GM23338 (cell line): ENCODE measurements at regions not wholly inside any gene's neighbourhood (a gene's known extent, or its start where the extent isn't known, plus 50 kb on each side); places are given as distances from the start of the nearest gene placed in this dataset.

Experiments used
- ATAC-seq: fragments of 200-7000 bp; cut with Tn5 transposase; 3 replicates; pipeline ENCODE4 v1.9.1; 2020
- DNase-seq: peaks from one replicate; pipeline ENCODE4 v3.0.0-alpha.2; 2015; ENCODE audit warnings: low spot score
- H2AFZ ChIP-seq: fragments of 200-600 bp; sonication (generic); 2 replicates; pipeline ENCODE4 v1.8.0; 2016; ENCODE audit warnings: antibody characterized with exemption, mild to moderate bottlenecking, moderate library complexity
- H3F3A ChIP-seq: fragments of 200-600 bp; sonication (generic); replicated peaks from 2 replicates; pipeline ENCODE4 v1.8.0; 2017; ENCODE audit warnings: antibody characterized with exemption, mixed run types, low read depth
- H3K27ac ChIP-seq: fragments of 200-600 bp; sonication (generic); 2 replicates; pipeline ENCODE4 v1.6.1; 2016; ENCODE audit warnings: low read depth
- H3K27me3 ChIP-seq: fragments of 200-600 bp; sonication (generic); 2 replicates; pipeline ENCODE4 v1.8.0; 2016; ENCODE audit warnings: mild to moderate bottlenecking, mixed run types, moderate library complexity; ENCODE audit not compliant: insufficient read depth
- H3K36me3 ChIP-seq: fragments of 200-600 bp; sonication (generic); 2 replicates; pipeline ENCODE4 v1.8.0; 2016; ENCODE audit warnings: mild to moderate bottlenecking; ENCODE audit not compliant: insufficient read depth
- H3K4me1 ChIP-seq: fragments of 200-600 bp; sonication (generic); 2 replicates; pipeline ENCODE4 v1.8.0; 2016; ENCODE audit warnings: mild to moderate bottlenecking, moderate library complexity; ENCODE audit not compliant: insufficient read depth
- H3K4me2 ChIP-seq: fragments of 200-600 bp; sonication (generic); 2 replicates; pipeline ENCODE4 v1.7.1; 2017; ENCODE audit warnings: mixed run types
- H3K4me3 ChIP-seq: fragments of 200-600 bp; sonication (generic); 2 replicates; pipeline ENCODE4 v1.6.1; 2016; ENCODE audit warnings: mixed run types
- H3K79me2 ChIP-seq: fragments of 200-600 bp; sonication (generic); replicated peaks from 2 replicates; pipeline ENCODE4 v1.8.0; 2017; ENCODE audit warnings: mild to moderate bottlenecking; ENCODE audit not compliant: insufficient read depth
- H3K9me2 ChIP-seq: fragments of 200-600 bp; sonication (generic); 2 replicates; pipeline ENCODE4 v1.8.0; 2017; ENCODE audit not compliant: insufficient read depth
- H4K20me1 ChIP-seq: fragments of 200-600 bp; sonication (generic); replicated peaks from 2 replicates; pipeline ENCODE4 v1.8.0; 2017; ENCODE audit warnings: mild to moderate bottlenecking; ENCODE audit not compliant: insufficient read depth
- H3K27ac Mint-ChIP-seq: 2 replicates; pipeline ENCODE4 v1.8.0; 2020; ENCODE audit warnings: inconsistent platforms, mild to moderate bottlenecking, moderate library complexity, mixed read lengths
- H3K27me3 Mint-ChIP-seq: 3 replicates; pipeline ENCODE4 v1.8.0; 2022; ENCODE audit warnings: low read depth, mild to moderate bottlenecking, moderate library complexity, mixed read lengths, inconsistent platforms; ENCODE audit not compliant: insufficient read depth, poor library complexity
- H3K36me3 Mint-ChIP-seq: 3 replicates; pipeline ENCODE4 v1.8.0; 2021; ENCODE audit warnings: low read depth, mild to moderate bottlenecking, inconsistent platforms, moderate library complexity, mixed read lengths
- H3K4me1 Mint-ChIP-seq: 3 replicates; pipeline ENCODE4 v1.8.0; 2020; ENCODE audit warnings: mild to moderate bottlenecking, inconsistent platforms, mixed read lengths
- H3K4me3 Mint-ChIP-seq: 3 replicates; pipeline ENCODE4 v1.8.0; 2021; ENCODE audit warnings: moderate library complexity, mild to moderate bottlenecking, inconsistent platforms, mixed read lengths
- H3K9me3 Mint-ChIP-seq: 3 replicates; pipeline ENCODE4 v1.8.0; 2020; ENCODE audit warnings: moderate library complexity, mild to moderate bottlenecking, inconsistent platforms, mixed read lengths
- CREB1 ChIP-seq: fragments of 250-450 bp; sonication (Bioruptor Pico); IDR thresholded peaks from 2 replicates; pipeline ENCODE4 v1.5.0; 2020; ENCODE audit warnings: low read depth, mild to moderate bottlenecking, moderate library complexity
- CTCF ChIP-seq, 2 experiments: fragments of 200-600 bp in 1 of 2; sonication (generic) in 1 of 2; conservative IDR thresholded peaks; 2 replicates each; pipeline versions ENCODE4 v1.5.1 to v1.6.1; 2016 to 2017; ENCODE audit warnings: antibody characterized with exemption in 2 of 2, low read depth in 2 of 2, mild to moderate bottlenecking in 2 of 2, moderate library complexity in 1 of 2
- ETS1 ChIP-seq: IDR thresholded peaks from 2 replicates; pipeline ENCODE4 v1.6.1; 2016; ENCODE audit warnings: antibody characterized with exemption
- EZH2 ChIP-seq: fragments of 200-600 bp; sonication (generic); IDR thresholded peaks from one replicate; pipeline ENCODE4 v1.8.0; 2017; ENCODE audit warnings: antibody characterized with exemption, mild to moderate bottlenecking, low read depth; ENCODE audit not compliant: unreplicated experiment
- EZH2phosphoT487 ChIP-seq: fragments of 200-600 bp; sonication (generic); IDR thresholded peaks from one replicate; pipeline ENCODE4 v1.8.1; 2018; ENCODE audit warnings: antibody characterized with exemption; ENCODE audit not compliant: unreplicated experiment
- JUNB ChIP-seq: IDR thresholded peaks from one replicate; pipeline ENCODE4 v1.6.1; 2016; ENCODE audit warnings: antibody characterized with exemption; ENCODE audit not compliant: unreplicated experiment
- NANOG ChIP-seq: IDR thresholded peaks from 2 replicates; pipeline ENCODE4 v1.6.1; 2016; ENCODE audit warnings: antibody characterized with exemption, borderline replicate concordance
- POLR2AphosphoS5 ChIP-seq: IDR thresholded peaks from 2 replicates; pipeline ENCODE4 v1.6.1; 2016; ENCODE audit warnings: antibody characterized with exemption, low read depth
- REST ChIP-seq: IDR thresholded peaks from one replicate; pipeline ENCODE4 v1.6.1; 2018; ENCODE audit warnings: antibody characterized with exemption; ENCODE audit not compliant: unreplicated experiment
- STAT1 ChIP-seq: IDR thresholded peaks from one replicate; pipeline ENCODE4 v1.6.1; 2016; ENCODE audit warnings: antibody characterized with exemption; ENCODE audit not compliant: unreplicated experiment
- ZNF114 ChIP-seq: fragments of 250-450 bp; sonication (Bioruptor Pico); IDR thresholded peaks from 2 replicates; pipeline ENCODE4 v1.5.0; 2020; ENCODE audit warnings: mild to moderate bottlenecking, moderate library complexity
- ZNF331 ChIP-seq: fragments of 250-450 bp; sonication (Bioruptor Pico); IDR thresholded peaks from 2 replicates; pipeline ENCODE4 v1.5.0; 2020; ENCODE audit warnings: low read depth, mild to moderate bottlenecking, moderate library complexity
- ZNF462 ChIP-seq: fragments of 250-450 bp; sonication (Bioruptor Pico); IDR thresholded peaks from 2 replicates; pipeline ENCODE4 v1.5.0; 2020; ENCODE audit warnings: mild to moderate bottlenecking, moderate library complexity

- TF ChIP-seq EZH2phosphoT487 (no peak), ETS1 (no peak), ZNF331 (CRISPR knock-in tag) (no peak)
Observed at GRCh38 chr7:24494832-24495231, 78.4 kb upstream of the PALS2 start (continued).

- Histone ChIP-seq H3K79me2 (no peaks in the 10 kb centered on the region), H4K20me1 (no peaks in the 10 kb centered on the region), H3K9me2 (0 out of 2 replicates have a peak, but pooled peaks cover 9% of the 10 kb centered on the region), H3K27ac (no peak overlapping the region), H3F3A (no peaks in the 10 kb centered on the region; the same call in 1 of the 2 replicates), H3K4me1 (peaks cover 19% of the 10 kb centered on the region), H2AFZ (no peak overlapping the region), H3K4me2 (no peak overlapping the region), H3K27me3 (no peaks in the 10 kb centered on the region), H3K36me3 (no peaks in the 10 kb centered on the region), H3K4me3 (no peak overlapping the region)
- Mint-ChIP-seq H3K4me3 (no peak overlapping the region), H3K27ac (no peak overlapping the region), H3K9me3 (peaks cover 9% of the 10 kb centered on the region), H3K27me3 (peaks cover 6% of the 10 kb centered on the region), H3K4me1 (peaks cover 36% of the 10 kb centered on the region), H3K36me3 (peaks cover 8% of the 10 kb centered on the region)
- DNase-seq, result no peak
- no peak for ATAC-seq
- TF ChIP-seq EZH2phosphoT487, result no peak
- TF ChIP-seq NANOG, result no peak
- no peak for TF ChIP-seq JUNB
- no peak for TF ChIP-seq EZH2
- no peak for TF ChIP-seq STAT1
- no peak for TF ChIP-seq CTCF (conservative IDR thresholded peaks at IDR 0.05; ENCODE audit: low read depth in 2 of 2)
- TF ChIP-seq POLR2AphosphoS5, result no peak
- no peak for TF ChIP-seq ZNF331 (CRISPR knock-in tag)
- no peak for TF ChIP-seq ZNF114 (CRISPR knock-in tag)
- TF ChIP-seq CREB1, result no peak
- TF ChIP-seq ZNF462 (CRISPR knock-in tag), result no peak
- TF ChIP-seq REST, result no peak
Observed at GRCh38 chr7:24496036-24496435, 77.2 kb upstream of the PALS2 start.
